CD1c-positive myeloid dendritic cell (primary cell): ENCODE measurements at regions not wholly inside any gene's neighbourhood (a gene's known extent, or its start where the extent isn't known, plus 50 kb on each side); places are given as distances from the start of the nearest gene placed in this dataset.
"Not testable (repeated sequence)": the region's sequence is repeated elsewhere in the genome, so short reads cannot be mapped to it uniquely, and the experiment has no call there.

Experiments
- DNase-seq: peaks from one replicate; pipeline ENCODE4 v3.0.0-alpha.2; 2016; ENCODE audit errors: extremely low spot score

GRCh38 chr10:71083716-71083975, 128.7 kb upstream of the UNC5B start:
- DNase-seq: no peak

- no peak for DNase-seq
Observed at GRCh38 chr10:71084061-71084817, 128.1 kb upstream of the UNC5B start.

- no peak for DNase-seq
Observed at GRCh38 chr10:71084818-71085126, 127.6 kb upstream of the UNC5B start.

- no peak for DNase-seq
Observed at GRCh38 chr10:71085689-71086438, 126.5 kb upstream of the UNC5B start.

GRCh38 chr10:71086439-71087080, 125.8 kb upstream of the UNC5B start:
- no peak for DNase-seq

- no peak for DNase-seq
Observed at GRCh38 chr10:71087622-71088021, 124.7 kb upstream of the UNC5B start.

- DNase-seq: no peak
Observed at GRCh38 chr10:71088054-71088453, 124.3 kb upstream of the UNC5B start.

GRCh38 chr10:71088578-71088977, 123.8 kb upstream of the UNC5B start:
- not testable (repeated sequence) for DNase-seq

- DNase-seq: no peak
Observed at GRCh38 chr10:71089162-71089561, 123.2 kb upstream of the UNC5B start.

GRCh38 chr10:71090330-71090729, 122.0 kb upstream of the UNC5B start:
- no peak for DNase-seq

GRCh38 chr10:71090801-71091200, 121.6 kb upstream of the UNC5B start:
- no peak for DNase-seq

- no peak for DNase-seq
Observed at GRCh38 chr10:71092812-71093401, 119.5 kb upstream of the UNC5B start.

- no peak for DNase-seq
Observed at GRCh38 chr10:71093531-71093930, 118.8 kb upstream of the UNC5B start.

GRCh38 chr10:71094712-71095390, 117.5 kb upstream of the UNC5B start:
- DNase-seq: no peak

GRCh38 chr10:71099731-71100361, 112.5 kb upstream of the UNC5B start:
- no peak for DNase-seq

- DNase-seq: no peak
Observed at GRCh38 chr10:71103961-71104360, 108.4 kb upstream of the UNC5B start.

GRCh38 chr10:71106151-71106550, 106.2 kb upstream of the UNC5B start:
- peak; percentile 81 for DNase-seq

GRCh38 chr10:71107117-71107516, 105.3 kb upstream of the UNC5B start:
- not testable (repeated sequence) for DNase-seq

- DNase-seq: peak; percentile 78
Observed at GRCh38 chr10:71108042-71108441, 104.3 kb upstream of the UNC5B start.

- no peak for DNase-seq
Observed at GRCh38 chr10:71112138-71112785, 100.1 kb upstream of the UNC5B start.

- DNase-seq: no peak
Observed at GRCh38 chr10:71116426-71116825, 95.9 kb upstream of the UNC5B start.
